SK-N-SH (cell line): ENCODE measurements at regions not wholly inside any gene's neighbourhood (a gene's known extent, or its start where the extent isn't known, plus 50 kb on each side); places are given as distances from the start of the nearest gene placed in this dataset.

ENCODE experiments used
- CTCF ChIA-PET: fragments of 300-600, 350-600 bp; formaldehyde crosslinking; extraction: SDS; loops from one replicate; lab custom pipeline; 2021; lab: Yijun Ruan, JAX
- POLR2A ChIA-PET: fragments of 350-600 bp; sonication (Branson Sonifier 250); formaldehyde crosslinking; extraction: SDS; loops from one replicate; lab custom pipeline; 2020; ENCODE audit warnings: antibody characterized with exemption, inconsistent platforms; lab: Yijun Ruan, JAX
- DNase-seq: peaks from one replicate; pipeline ENCODE4 v3.0.0; 2012
- H2AFZ ChIP-seq: fragments of 200-600 bp; sonication (generic); 2 replicates; pipeline ENCODE4 v1.8.1; 2016; ENCODE audit warnings: antibody characterized with exemption, mild to moderate bottlenecking, low read depth
- H3F3A ChIP-seq: fragments of 200-600 bp; sonication (generic); replicated peaks from 2 replicates; pipeline ENCODE3; 2016; ENCODE audit warnings: antibody characterized with exemption, mild to moderate bottlenecking; ENCODE audit not compliant: insufficient read depth
- H3K27ac ChIP-seq, 2 experiments: fragments of 200-500 bp in 1 of 2; fragments of 200-600 bp in 1 of 2; sonication (Bioruptor generic) in 1 of 2; sonication (generic), shearing (Covaris generic) in 1 of 2; 2 replicates each; pipeline versions ENCODE4 v1.5.1 to v1.6.1; 2014 to 2016; ENCODE audit warnings: low read depth in 2 of 2, inconsistent platforms in 1 of 2, low read length in 1 of 2, mild to moderate bottlenecking in 1 of 2, mixed read lengths in 1 of 2
- H3K27me3 ChIP-seq: fragments of 200-600 bp; sonication (generic), shearing (Covaris generic); 2 replicates; pipeline ENCODE4 v1.6.1; 2016; ENCODE audit warnings: mixed run types; ENCODE audit not compliant: insufficient read depth
- H3K36me3 ChIP-seq, 2 experiments: fragments of 200-500 bp in 1 of 2; fragments of 200-600 bp in 1 of 2; sonication (Bioruptor generic) in 1 of 2; sonication (generic) in 1 of 2; replicated peaks in 1 of 2; 2 replicates each; pipeline versions ENCODE3 to v1.5.1; 2014 to 2016; ENCODE audit warnings: low read length in 1 of 2, mild to moderate bottlenecking in 1 of 2; ENCODE audit not compliant: insufficient read depth in 2 of 2, control insufficient read depth in 1 of 2
- H3K4me1 ChIP-seq, 2 experiments: fragments of 200-500 bp in 1 of 2; fragments of 200-600 bp in 1 of 2; sonication (Bioruptor generic) in 1 of 2; sonication (generic), shearing (Covaris generic) in 1 of 2; 2 replicates each; pipeline versions ENCODE4 v1.5.1 to v1.6.1; 2014 to 2016; ENCODE audit warnings: low read depth in 1 of 2, low read length in 1 of 2, mixed run types in 1 of 2; ENCODE audit not compliant: insufficient read depth in 2 of 2, control insufficient read depth in 1 of 2
- H3K4me2 ChIP-seq: fragments of 200-600 bp; sonication (generic), shearing (Covaris generic); 2 replicates; pipeline ENCODE4 v1.6.1; 2017; ENCODE audit warnings: mixed run types
- H3K4me3 ChIP-seq, 2 experiments: fragments of 200-500 bp in 1 of 2; fragments of 200-600 bp in 1 of 2; sonication (Bioruptor generic) in 1 of 2; sonication (generic), shearing (Covaris generic) in 1 of 2; 2 replicates each; pipeline versions ENCODE4 v1.5.1 to v1.8.1; 2014 to 2016; ENCODE audit warnings: low read depth in 2 of 2, inconsistent platforms in 1 of 2, low read length in 1 of 2, mild to moderate bottlenecking in 1 of 2, mixed read lengths in 1 of 2, moderate library complexity in 1 of 2
- H3K79me2 ChIP-seq: fragments of 200-600 bp; sonication (generic); 2 replicates; pipeline ENCODE4 v1.8.1; 2017; ENCODE audit warnings: mild to moderate bottlenecking; ENCODE audit not compliant: insufficient read depth
- H3K9ac ChIP-seq: fragments of 200-600 bp; sonication (generic); 2 replicates; pipeline ENCODE4 v1.6.1; 2017; ENCODE audit warnings: mixed run types
- H3K9me2 ChIP-seq: fragments of 200-600 bp; sonication (generic); 2 replicates; pipeline ENCODE4 v1.6.1; 2017; ENCODE audit warnings: mixed run types
- H3K9me3 ChIP-seq: fragments of 200-600 bp; sonication (generic); 2 replicates; pipeline ENCODE4 v1.6.1; 2017; ENCODE audit warnings: mixed run types, mild to moderate bottlenecking, moderate library complexity
- H4K20me1 ChIP-seq: fragments of 200-600 bp; sonication (generic); 2 replicates; pipeline ENCODE4 v1.6.1; 2017; ENCODE audit warnings: mild to moderate bottlenecking, mixed run types; ENCODE audit not compliant: insufficient read depth
- CHD2 ChIP-seq: fragments of 150-350 bp; IDR thresholded peaks from 2 replicates; pipeline ENCODE4 v1.6.1; 2018; ENCODE audit warnings: low read length; ENCODE audit not compliant: partially characterized antibody
- EP300 ChIP-seq, 2 experiments: IDR thresholded peaks; 2 replicates each; pipeline versions ENCODE4 v1.4.0 to v1.6.1; 2012; ENCODE audit warnings: borderline replicate concordance in 1 of 2, low read depth in 1 of 2, low read length in 1 of 2
- FOXM1 ChIP-seq: IDR thresholded peaks from 2 replicates; pipeline ENCODE4 v1.4.0; 2012; ENCODE audit warnings: low read depth, mild to moderate bottlenecking
- GATA2 ChIP-seq: sonication (generic); formaldehyde crosslinking; IDR thresholded peaks from 2 replicates; pipeline ENCODE4 v1.5.0; 2020; ENCODE audit warnings: mild to moderate bottlenecking, missing genetic modification reagents
- MEF2A ChIP-seq: IDR thresholded peaks from 2 replicates; pipeline ENCODE4 v1.4.0; 2012; ENCODE audit warnings: low read depth, borderline replicate concordance
- MXI1 ChIP-seq: IDR thresholded peaks from 2 replicates; pipeline ENCODE4 v1.6.1; 2012; ENCODE audit warnings: mild to moderate bottlenecking, low read depth, low read length, improper control_type of control experiment
- REST ChIP-seq: IDR thresholded peaks from 2 replicates; pipeline ENCODE4 v1.6.1; 2012; ENCODE audit warnings: mild to moderate bottlenecking, low read depth, low read length, moderate library complexity
- RFX5 ChIP-seq: IDR thresholded peaks from 2 replicates; pipeline ENCODE4 v1.6.1; 2012; ENCODE audit warnings: mild to moderate bottlenecking, improper control_type of control experiment, low read length
- SIN3A ChIP-seq: IDR thresholded peaks from 2 replicates; pipeline ENCODE4 v1.6.1; 2012; ENCODE audit warnings: low read depth, mild to moderate bottlenecking, low read length, moderate library complexity, borderline replicate concordance
- TEAD4 ChIP-seq: IDR thresholded peaks from 2 replicates; pipeline ENCODE4 v1.4.0; 2012; ENCODE audit warnings: mild to moderate bottlenecking, borderline replicate concordance; ENCODE audit not compliant: insufficient read depth
- WGBS: methylation state at CpG from one replicate; pipeline ENCODE4 v1.1.6; 2017; ENCODE audit warnings: low lambda C conversion rate; 5-methylcytosine and 5-hydroxymethylcytosine counted together
- TF ChIP-seq, protein P1 (sequence below): fragments of 200-600 bp; sonication (generic); IDR thresholded peaks from 2 replicates; pipeline ENCODE4 v1.6.1; 2017; ENCODE audit warnings: antibody characterized with exemption, mild to moderate bottlenecking, moderate library complexity

GRCh38 chr9:117974108-117974507, 269.9 kb downstream of the TLR4 start (continued):
- TF ChIP-seq MXI1: no peak
- TF ChIP-seq, protein P1, sequence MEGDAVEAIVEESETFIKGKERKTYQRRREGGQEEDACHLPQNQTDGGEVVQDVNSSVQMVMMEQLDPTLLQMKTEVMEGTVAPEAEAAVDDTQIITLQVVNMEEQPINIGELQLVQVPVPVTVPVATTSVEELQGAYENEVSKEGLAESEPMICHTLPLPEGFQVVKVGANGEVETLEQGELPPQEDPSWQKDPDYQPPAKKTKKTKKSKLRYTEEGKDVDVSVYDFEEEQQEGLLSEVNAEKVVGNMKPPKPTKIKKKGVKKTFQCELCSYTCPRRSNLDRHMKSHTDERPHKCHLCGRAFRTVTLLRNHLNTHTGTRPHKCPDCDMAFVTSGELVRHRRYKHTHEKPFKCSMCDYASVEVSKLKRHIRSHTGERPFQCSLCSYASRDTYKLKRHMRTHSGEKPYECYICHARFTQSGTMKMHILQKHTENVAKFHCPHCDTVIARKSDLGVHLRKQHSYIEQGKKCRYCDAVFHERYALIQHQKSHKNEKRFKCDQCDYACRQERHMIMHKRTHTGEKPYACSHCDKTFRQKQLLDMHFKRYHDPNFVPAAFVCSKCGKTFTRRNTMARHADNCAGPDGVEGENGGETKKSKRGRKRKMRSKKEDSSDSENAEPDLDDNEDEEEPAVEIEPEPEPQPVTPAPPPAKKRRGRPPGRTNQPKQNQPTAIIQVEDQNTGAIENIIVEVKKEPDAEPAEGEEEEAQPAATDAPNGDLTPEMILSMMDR: no peak
- no peak for TF ChIP-seq FOXM1
- TF ChIP-seq REST: no peak
- TF ChIP-seq EP300 (IDR thresholded peaks at IDR 0.05; ENCODE audit: borderline replicate concordance in 1 of 2, low read depth in 1 of 2, low read length in 1 of 2): no peak
- TF ChIP-seq CHD2: no peak
- no peak for TF ChIP-seq SIN3A

GRCh38 chr9:117979914-117980313, 275.7 kb downstream of the TLR4 start:
- CTCF ChIA-PET: no interaction called here
- TF ChIP-seq MEF2A (no peak), TEAD4 (no peak), GATA2 (no peak), RFX5 (no peak), SIN3A (no peak), CHD2 (no peak)

More at GRCh38 chr9:117979914-117980313, 275.7 kb downstream of the TLR4 start:
- no peaks in the 10 kb centered on the region for H3K27me3 ChIP-seq
- DNase-seq: no peak
- no peaks in the 10 kb centered on the region for H3F3A ChIP-seq
- H3K4me1 ChIP-seq: no peaks in the 10 kb centered on the region
- no peak overlapping the region for H3K4me2 ChIP-seq
- no peaks in the 10 kb centered on the region for H3K36me3 ChIP-seq
- no peaks in the 10 kb centered on the region for H3K79me2 ChIP-seq
- 74% methylated on average over 2 of the region's 2 CpGs for WGBS
- H3K4me3 ChIP-seq: no peak overlapping the region
- H3K9me2 ChIP-seq: no peaks in the 10 kb centered on the region
- POLR2A ChIA-PET: no interaction called here
- no peaks in the 10 kb centered on the region for H3K9me3 ChIP-seq
- no peaks in the 10 kb centered on the region for H4K20me1 ChIP-seq
- no peak overlapping the region for H2AFZ ChIP-seq
- no peak overlapping the region for H3K27ac ChIP-seq
- no peak overlapping the region for H3K9ac ChIP-seq
